ENCODE measurements at regions not wholly inside any gene's neighbourhood (a gene's known extent, or its start where the extent isn't known, plus 50 kb on each side); places are given as distances from the start of the nearest gene placed in this dataset.

DNA sequence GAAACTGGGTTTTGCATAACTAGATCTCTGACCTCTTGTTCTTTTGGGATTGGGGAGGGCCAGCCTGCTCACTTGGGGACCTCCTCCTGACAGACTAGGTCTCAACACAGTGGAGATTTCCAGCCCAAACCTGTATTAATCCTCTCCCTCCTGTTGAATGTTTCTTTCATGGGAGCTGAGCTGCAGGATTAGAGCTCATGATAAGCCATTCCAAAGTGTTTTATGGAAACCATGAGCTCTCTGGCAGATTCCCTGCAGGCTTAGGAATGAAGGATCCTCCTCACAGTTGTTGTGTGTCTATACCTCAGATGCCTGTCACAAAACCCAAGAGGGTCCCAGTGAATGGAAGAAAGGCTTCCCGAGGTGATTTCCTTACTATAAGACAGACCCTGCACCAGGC, 248.4 kb upstream of the B3GAT1 start (continued):
- TF ChIP-seq, protein P1, sequence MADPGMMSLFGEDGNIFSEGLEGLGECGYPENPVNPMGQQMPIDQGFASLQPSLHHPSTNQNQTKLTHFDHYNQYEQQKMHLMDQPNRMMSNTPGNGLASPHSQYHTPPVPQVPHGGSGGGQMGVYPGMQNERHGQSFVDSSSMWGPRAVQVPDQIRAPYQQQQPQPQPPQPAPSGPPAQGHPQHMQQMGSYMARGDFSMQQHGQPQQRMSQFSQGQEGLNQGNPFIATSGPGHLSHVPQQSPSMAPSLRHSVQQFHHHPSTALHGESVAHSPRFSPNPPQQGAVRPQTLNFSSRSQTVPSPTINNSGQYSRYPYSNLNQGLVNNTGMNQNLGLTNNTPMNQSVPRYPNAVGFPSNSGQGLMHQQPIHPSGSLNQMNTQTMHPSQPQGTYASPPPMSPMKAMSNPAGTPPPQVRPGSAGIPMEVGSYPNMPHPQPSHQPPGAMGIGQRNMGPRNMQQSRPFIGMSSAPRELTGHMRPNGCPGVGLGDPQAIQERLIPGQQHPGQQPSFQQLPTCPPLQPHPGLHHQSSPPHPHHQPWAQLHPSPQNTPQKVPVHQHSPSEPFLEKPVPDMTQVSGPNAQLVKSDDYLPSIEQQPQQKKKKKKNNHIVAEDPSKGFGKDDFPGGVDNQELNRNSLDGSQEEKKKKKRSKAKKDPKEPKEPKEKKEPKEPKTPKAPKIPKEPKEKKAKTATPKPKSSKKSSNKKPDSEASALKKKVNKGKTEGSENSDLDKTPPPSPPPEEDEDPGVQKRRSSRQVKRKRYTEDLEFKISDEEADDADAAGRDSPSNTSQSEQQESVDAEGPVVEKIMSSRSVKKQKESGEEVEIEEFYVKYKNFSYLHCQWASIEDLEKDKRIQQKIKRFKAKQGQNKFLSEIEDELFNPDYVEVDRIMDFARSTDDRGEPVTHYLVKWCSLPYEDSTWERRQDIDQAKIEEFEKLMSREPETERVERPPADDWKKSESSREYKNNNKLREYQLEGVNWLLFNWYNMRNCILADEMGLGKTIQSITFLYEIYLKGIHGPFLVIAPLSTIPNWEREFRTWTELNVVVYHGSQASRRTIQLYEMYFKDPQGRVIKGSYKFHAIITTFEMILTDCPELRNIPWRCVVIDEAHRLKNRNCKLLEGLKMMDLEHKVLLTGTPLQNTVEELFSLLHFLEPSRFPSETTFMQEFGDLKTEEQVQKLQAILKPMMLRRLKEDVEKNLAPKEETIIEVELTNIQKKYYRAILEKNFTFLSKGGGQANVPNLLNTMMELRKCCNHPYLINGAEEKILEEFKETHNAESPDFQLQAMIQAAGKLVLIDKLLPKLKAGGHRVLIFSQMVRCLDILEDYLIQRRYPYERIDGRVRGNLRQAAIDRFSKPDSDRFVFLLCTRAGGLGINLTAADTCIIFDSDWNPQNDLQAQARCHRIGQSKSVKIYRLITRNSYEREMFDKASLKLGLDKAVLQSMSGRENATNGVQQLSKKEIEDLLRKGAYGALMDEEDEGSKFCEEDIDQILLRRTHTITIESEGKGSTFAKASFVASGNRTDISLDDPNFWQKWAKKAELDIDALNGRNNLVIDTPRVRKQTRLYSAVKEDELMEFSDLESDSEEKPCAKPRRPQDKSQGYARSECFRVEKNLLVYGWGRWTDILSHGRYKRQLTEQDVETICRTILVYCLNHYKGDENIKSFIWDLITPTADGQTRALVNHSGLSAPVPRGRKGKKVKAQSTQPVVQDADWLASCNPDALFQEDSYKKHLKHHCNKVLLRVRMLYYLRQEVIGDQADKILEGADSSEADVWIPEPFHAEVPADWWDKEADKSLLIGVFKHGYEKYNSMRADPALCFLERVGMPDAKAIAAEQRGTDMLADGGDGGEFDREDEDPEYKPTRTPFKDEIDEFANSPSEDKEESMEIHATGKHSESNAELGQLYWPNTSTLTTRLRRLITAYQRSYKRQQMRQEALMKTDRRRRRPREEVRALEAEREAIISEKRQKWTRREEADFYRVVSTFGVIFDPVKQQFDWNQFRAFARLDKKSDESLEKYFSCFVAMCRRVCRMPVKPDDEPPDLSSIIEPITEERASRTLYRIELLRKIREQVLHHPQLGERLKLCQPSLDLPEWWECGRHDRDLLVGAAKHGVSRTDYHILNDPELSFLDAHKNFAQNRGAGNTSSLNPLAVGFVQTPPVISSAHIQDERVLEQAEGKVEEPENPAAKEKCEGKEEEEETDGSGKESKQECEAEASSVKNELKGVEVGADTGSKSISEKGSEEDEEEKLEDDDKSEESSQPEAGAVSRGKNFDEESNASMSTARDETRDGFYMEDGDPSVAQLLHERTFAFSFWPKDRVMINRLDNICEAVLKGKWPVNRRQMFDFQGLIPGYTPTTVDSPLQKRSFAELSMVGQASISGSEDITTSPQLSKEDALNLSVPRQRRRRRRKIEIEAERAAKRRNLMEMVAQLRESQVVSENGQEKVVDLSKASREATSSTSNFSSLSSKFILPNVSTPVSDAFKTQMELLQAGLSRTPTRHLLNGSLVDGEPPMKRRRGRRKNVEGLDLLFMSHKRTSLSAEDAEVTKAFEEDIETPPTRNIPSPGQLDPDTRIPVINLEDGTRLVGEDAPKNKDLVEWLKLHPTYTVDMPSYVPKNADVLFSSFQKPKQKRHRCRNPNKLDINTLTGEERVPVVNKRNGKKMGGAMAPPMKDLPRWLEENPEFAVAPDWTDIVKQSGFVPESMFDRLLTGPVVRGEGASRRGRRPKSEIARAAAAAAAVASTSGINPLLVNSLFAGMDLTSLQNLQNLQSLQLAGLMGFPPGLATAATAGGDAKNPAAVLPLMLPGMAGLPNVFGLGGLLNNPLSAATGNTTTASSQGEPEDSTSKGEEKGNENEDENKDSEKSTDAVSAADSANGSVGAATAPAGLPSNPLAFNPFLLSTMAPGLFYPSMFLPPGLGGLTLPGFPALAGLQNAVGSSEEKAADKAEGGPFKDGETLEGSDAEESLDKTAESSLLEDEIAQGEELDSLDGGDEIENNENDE (IDR thresholded peaks at IDR 0.05; ENCODE audit: insufficient replicate concordance, low read length): no peak
- TF ChIP-seq RFX5 (IDR thresholded peaks at IDR 0.05; ENCODE audit: borderline replicate concordance, low read depth, low read length) (no peak), YY1 (IDR thresholded peaks at IDR 0.05; ENCODE audit: low read depth, low read length) (no peak), SP1 (IDR thresholded peaks at IDR 0.05; ENCODE audit: low read depth, low read length) (no peak), SRF (IDR thresholded peaks at IDR 0.05; ENCODE audit: low read depth, low read length) (no peak)
